A172 (cell line): ENCODE measurements at regions not wholly inside any gene's neighbourhood (a gene's known extent, or its start where the extent isn't known, plus 50 kb on each side); places are given as distances from the start of the nearest gene placed in this dataset.

Source experiments
- DNase-seq: peaks from one replicate; pipeline ENCODE4 v3.0.0-alpha.2; 2015; ENCODE audit warnings: low spot score

- DNase-seq = no peak
Measured at GRCh38 chr16:6593799-6594198, 738.8 kb upstream of the RBFOX1 start.

- no peak for DNase-seq
Measured at GRCh38 chr16:6576606-6577005, 756.0 kb upstream of the RBFOX1 start.

- no peak for DNase-seq
Measured at GRCh38 chr16:6576113-6576512, 756.5 kb upstream of the RBFOX1 start.

- DNase-seq = no peak
Measured at GRCh38 chr16:6574146-6574545, 758.5 kb upstream of the RBFOX1 start.

- DNase-seq = no peak
Measured at GRCh38 chr16:6573577-6573976, 759.1 kb upstream of the RBFOX1 start.

- no peak for DNase-seq
Measured at GRCh38 chr16:6571044-6571443, 761.6 kb upstream of the RBFOX1 start.

GRCh38 chr16:6570530-6570929 is 762.1 kb upstream of the RBFOX1 start:
- no peak for DNase-seq

GRCh38 chr16:6562986-6563385 is 769.7 kb upstream of the RBFOX1 start:
- no peak for DNase-seq

- DNase-seq = no peak
Measured at GRCh38 chr16:6560306-6561100, 772.1 kb upstream of the RBFOX1 start.

GRCh38 chr16:6558661-6559060 is 774.0 kb upstream of the RBFOX1 start:
- no peak for DNase-seq

GRCh38 chr16:6558126-6558525 is 774.5 kb upstream of the RBFOX1 start:
- no peak for DNase-seq

- no peak for DNase-seq
Measured at GRCh38 chr16:6557353-6558023, 775.2 kb upstream of the RBFOX1 start.

GRCh38 chr16:6549415-6549814 is 783.2 kb upstream of the RBFOX1 start:
- no peak for DNase-seq

- no peak for DNase-seq
Measured at GRCh38 chr16:6548507-6548906, 784.1 kb upstream of the RBFOX1 start.

GRCh38 chr16:6547131-6547530 is 785.5 kb upstream of the RBFOX1 start:
- no peak for DNase-seq

- no peak for DNase-seq
Measured at GRCh38 chr16:6545329-6545728, 787.3 kb upstream of the RBFOX1 start.

- no peak for DNase-seq
Measured at GRCh38 chr16:6541267-6541666, 791.4 kb upstream of the RBFOX1 start.

GRCh38 chr16:6536411-6536810 is 796.2 kb upstream of the RBFOX1 start:
- DNase-seq = no peak

GRCh38 chr16:6531067-6531466 is 801.6 kb upstream of the RBFOX1 start:
- no peak for DNase-seq

- DNase-seq = no peak
Measured at GRCh38 chr16:6528217-6528616, 804.4 kb upstream of the RBFOX1 start.

GRCh38 chr16:6527646-6528045 is 805.0 kb upstream of the RBFOX1 start:
- no peak for DNase-seq

- DNase-seq = no peak
Measured at GRCh38 chr16:6524501-6524900, 808.1 kb upstream of the RBFOX1 start.

GRCh38 chr16:6517020-6517720 is 815.5 kb upstream of the RBFOX1 start:
- DNase-seq = no peak
